MM.1S (cell line): ENCODE measurements at regions not wholly inside any gene's neighbourhood (a gene's known extent, or its start where the extent isn't known, plus 50 kb on each side); places are given as distances from the start of the nearest gene placed in this dataset.

Experiments
- EZH2 ChIP-seq: fragments of 300-600 bp; sonication (generic); optimal IDR thresholded peaks from 2 replicates; pipeline ENCODE3; 2017; ENCODE audit warnings: low read depth, mild to moderate bottlenecking, antibody characterized with exemption, low read length, mixed read lengths
- EZH2phosphoT487 ChIP-seq: fragments of 300-600 bp; sonication (generic); IDR thresholded peaks from 2 replicates; pipeline ENCODE4 v1.6.1; 2018; ENCODE audit warnings: antibody characterized with exemption, low read length
- TF ChIP-seq, protein P1 (sequence below): fragments of 300-600 bp; sonication (generic); IDR thresholded peaks from 2 replicates; pipeline ENCODE4 v1.5.1; 2016; ENCODE audit warnings: antibody characterized with exemption, low read length, mixed read lengths

DNA sequence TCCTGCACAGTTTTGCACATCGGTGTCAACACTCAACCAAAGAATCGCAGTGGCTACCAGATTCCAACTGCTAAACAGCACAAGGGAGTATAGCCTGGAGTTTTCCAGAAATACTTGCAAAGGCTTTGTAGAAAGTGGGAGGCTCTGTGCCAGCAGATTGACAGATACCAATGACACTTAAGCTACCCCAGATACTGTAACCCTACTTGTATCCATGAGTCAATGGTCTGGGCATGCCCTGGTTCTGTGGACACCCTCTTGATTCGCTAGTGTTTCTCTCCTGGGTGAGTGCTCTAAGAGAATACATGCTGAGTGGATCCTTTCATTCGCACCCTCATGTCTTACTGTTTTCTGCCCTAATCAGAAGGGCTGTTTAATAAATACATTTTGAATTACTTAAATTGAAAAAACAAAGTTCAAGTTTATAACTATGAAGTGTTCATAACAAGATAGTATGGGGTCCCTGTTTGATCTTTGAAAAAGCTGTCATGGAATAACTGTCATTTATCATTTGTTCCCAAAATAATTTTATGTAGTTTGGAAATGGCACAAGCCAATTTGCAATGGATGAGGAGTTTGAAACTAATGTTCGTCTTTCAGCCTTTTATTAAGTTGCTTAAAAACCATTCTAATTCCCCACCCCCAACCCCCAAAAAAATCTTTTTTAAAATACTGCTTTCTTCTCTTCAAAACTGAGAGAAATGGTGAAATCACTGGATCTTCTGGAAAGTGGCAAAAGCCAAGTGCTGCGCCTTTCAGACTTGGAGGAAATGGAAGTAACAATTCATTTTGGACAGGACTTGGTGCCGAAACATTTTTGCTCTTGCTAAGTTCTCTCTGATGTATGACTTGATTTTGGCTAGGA lies 600.5 kb upstream of the TENM4 start:
- TF ChIP-seq, protein P1, sequence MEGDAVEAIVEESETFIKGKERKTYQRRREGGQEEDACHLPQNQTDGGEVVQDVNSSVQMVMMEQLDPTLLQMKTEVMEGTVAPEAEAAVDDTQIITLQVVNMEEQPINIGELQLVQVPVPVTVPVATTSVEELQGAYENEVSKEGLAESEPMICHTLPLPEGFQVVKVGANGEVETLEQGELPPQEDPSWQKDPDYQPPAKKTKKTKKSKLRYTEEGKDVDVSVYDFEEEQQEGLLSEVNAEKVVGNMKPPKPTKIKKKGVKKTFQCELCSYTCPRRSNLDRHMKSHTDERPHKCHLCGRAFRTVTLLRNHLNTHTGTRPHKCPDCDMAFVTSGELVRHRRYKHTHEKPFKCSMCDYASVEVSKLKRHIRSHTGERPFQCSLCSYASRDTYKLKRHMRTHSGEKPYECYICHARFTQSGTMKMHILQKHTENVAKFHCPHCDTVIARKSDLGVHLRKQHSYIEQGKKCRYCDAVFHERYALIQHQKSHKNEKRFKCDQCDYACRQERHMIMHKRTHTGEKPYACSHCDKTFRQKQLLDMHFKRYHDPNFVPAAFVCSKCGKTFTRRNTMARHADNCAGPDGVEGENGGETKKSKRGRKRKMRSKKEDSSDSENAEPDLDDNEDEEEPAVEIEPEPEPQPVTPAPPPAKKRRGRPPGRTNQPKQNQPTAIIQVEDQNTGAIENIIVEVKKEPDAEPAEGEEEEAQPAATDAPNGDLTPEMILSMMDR: no peak
- no peak for TF ChIP-seq EZH2
- TF ChIP-seq EZH2phosphoT487: no peak
